Cardiac muscle cell (in vitro differentiated cells and primary cell): ENCODE measurements at regions not wholly inside any gene's neighbourhood (a gene's known extent, or its start where the extent isn't known, plus 50 kb on each side); places are given as distances from the start of the nearest gene placed in this dataset.

ENCODE experiments used
- DNase-seq, 2 donors: peaks; one replicate each; pipeline versions ENCODE4 v3.0.0 to v3.0.0-alpha.2; 2010 to 2017; ENCODE audit warnings: low read depth in 1 of 2, low spot score in 1 of 2
- H3K27ac ChIP-seq: fragments of 200-600 bp; sonication (generic); 2 replicates; pipeline ENCODE4 v1.5.1; 2016
- H3K27me3 ChIP-seq: fragments of 200-600 bp; sonication (generic); 2 replicates; pipeline ENCODE4 v1.6.0; 2016; ENCODE audit warnings: control low read depth
- H3K36me3 ChIP-seq: fragments of 200-600 bp; sonication (generic); 2 replicates; pipeline ENCODE4 v1.5.1; 2016; ENCODE audit warnings: control low read depth
- H3K4me1 ChIP-seq: fragments of 200-600 bp; sonication (generic); 2 replicates; pipeline ENCODE4 v1.8.1; 2017; ENCODE audit warnings: low read depth, mild to moderate bottlenecking, mixed run types
- H3K4me3 ChIP-seq: fragments of 200-600 bp; sonication (generic); 2 replicates; pipeline ENCODE4 v1.5.1; 2016; ENCODE audit warnings: mild to moderate bottlenecking
- H3K9me3 ChIP-seq: fragments of 200-600 bp; sonication (generic); 2 replicates; pipeline ENCODE4 v1.5.1; 2017; ENCODE audit warnings: low read depth, mild to moderate bottlenecking, control low read depth
- CTCF ChIP-seq: IDR thresholded peaks from 2 replicates; pipeline ENCODE4 v1.5.1; 2012; ENCODE audit warnings: low read depth, mild to moderate bottlenecking, low read length

GRCh38 chr3:45330510-45331295 is 57.7 kb upstream of the LARS2 start:
- DNase-seq: no peak
- H3K27me3 ChIP-seq: no peaks in the 10 kb centered on the region
- no peak for TF ChIP-seq CTCF

GRCh38 chr3:45332493-45332892 is 55.9 kb upstream of the LARS2 start:
- Histone ChIP-seq H3K27ac (no peak overlapping the region), H3K27me3 (no peaks in the 10 kb centered on the region), H3K9me3 (no peaks in the 10 kb centered on the region), H3K4me1 (no peaks in the 10 kb centered on the region), H3K4me3 (no peak overlapping the region), H3K36me3 (no peaks in the 10 kb centered on the region)
- no peak for DNase-seq
- no peak for TF ChIP-seq CTCF

More at GRCh38 chr3:45330510-45331295, 57.7 kb upstream of the LARS2 start:
- Histone ChIP-seq H3K9me3 (no peaks in the 10 kb centered on the region), H3K4me1 (no peaks in the 10 kb centered on the region), H3K4me3 (no peak overlapping the region), H3K36me3 (no peaks in the 10 kb centered on the region), H3K27ac (no peak overlapping the region)

GRCh38 chr3:45332901-45333407 is 55.4 kb upstream of the LARS2 start:
- Histone ChIP-seq H3K9me3 (no peaks in the 10 kb centered on the region), H3K27ac (no peak overlapping the region), H3K36me3 (no peaks in the 10 kb centered on the region), H3K4me1 (no peaks in the 10 kb centered on the region), H3K4me3 (no peak overlapping the region), H3K27me3 (no peaks in the 10 kb centered on the region)
- TF ChIP-seq CTCF: no peak
- no peak for DNase-seq

- no peaks in the 10 kb centered on the region for H3K36me3 ChIP-seq
- no peak overlapping the region for H3K4me3 ChIP-seq
- no peak overlapping the region for H3K27ac ChIP-seq
- TF ChIP-seq CTCF: no peak
- no peaks in the 10 kb centered on the region for H3K27me3 ChIP-seq
- H3K4me1 ChIP-seq: no peaks in the 10 kb centered on the region
- DNase-seq: peak in 1 of 2 donors; percentile 45
- no peaks in the 10 kb centered on the region for H3K9me3 ChIP-seq
These were observed 54.8 kb upstream of the LARS2 start for GRCh38 chr3:45333549-45333948.

GRCh38 chr3:45337839-45338470 is 50.4 kb upstream of the LARS2 start:
- H3K27ac ChIP-seq: no peak overlapping the region
- no peak for DNase-seq
- no peaks in the 10 kb centered on the region for H3K9me3 ChIP-seq
- H3K36me3 ChIP-seq: no peaks in the 10 kb centered on the region
- no peak for TF ChIP-seq CTCF
- no peaks in the 10 kb centered on the region for H3K4me1 ChIP-seq
- H3K4me3 ChIP-seq: no peak overlapping the region
- H3K27me3 ChIP-seq: no peaks in the 10 kb centered on the region
